Astrocyte (in vitro differentiated cells and primary cell): ENCODE measurements at regions not wholly inside any gene's neighbourhood (a gene's known extent, or its start where the extent isn't known, plus 50 kb on each side); places are given as distances from the start of the nearest gene placed in this dataset.

Source experiments
- DNase-seq: peaks from one replicate; pipeline ENCODE4 v3.0.0-alpha.2; 2010; ENCODE audit warnings: low read depth
- FAIRE-seq: peaks from 2 replicates; lab custom pipeline; 2011; peaks lifted over from hg19 to GRCh38; lab: Jason Lieb, UNC
- H2AFZ ChIP-seq: 2 replicates; pipeline ENCODE4 v1.6.0; 2012; ENCODE audit warnings: low read depth, low read length, inconsistent platforms
- H3K27ac ChIP-seq: 2 replicates; pipeline ENCODE4 v1.5.1; 2011; ENCODE audit warnings: low read depth, low read length, inconsistent platforms
- H3K27me3 ChIP-seq: 2 replicates; pipeline ENCODE4 v1.6.0; 2011; ENCODE audit warnings: low read length, inconsistent platforms; ENCODE audit not compliant: insufficient read depth
- H3K36me3 ChIP-seq: 2 replicates; pipeline ENCODE4 v1.5.1; 2011; ENCODE audit warnings: low read length, inconsistent platforms; ENCODE audit not compliant: insufficient read depth
- H3K4me1 ChIP-seq: 2 replicates; pipeline ENCODE4 v1.5.1; 2011; ENCODE audit warnings: low read length, inconsistent platforms; ENCODE audit not compliant: insufficient read depth
- H3K4me2 ChIP-seq: 2 replicates; pipeline ENCODE4 v1.6.0; 2012; ENCODE audit warnings: low read length, inconsistent platforms
- H3K4me3 ChIP-seq: 2 replicates; pipeline ENCODE4 v1.5.1; 2011; ENCODE audit warnings: low read depth, mild to moderate bottlenecking, low read length, inconsistent platforms; ENCODE audit not compliant: insufficient read depth
- H3K79me2 ChIP-seq: 2 replicates; pipeline ENCODE4 v1.6.0; 2012; ENCODE audit warnings: mild to moderate bottlenecking, low read length, inconsistent platforms; ENCODE audit not compliant: insufficient read depth
- H3K9ac ChIP-seq: 2 replicates; pipeline ENCODE4 v1.6.0; 2012; ENCODE audit warnings: mild to moderate bottlenecking, low read length, inconsistent platforms
- H3K9me3 ChIP-seq: 2 replicates; pipeline ENCODE4 v1.5.1; 2012; ENCODE audit warnings: low read depth, mild to moderate bottlenecking, low read length, inconsistent platforms; ENCODE audit not compliant: insufficient read depth
- H4K20me1 ChIP-seq: 2 replicates; pipeline ENCODE4 v1.6.0; 2012; ENCODE audit warnings: low read length, inconsistent platforms; ENCODE audit not compliant: insufficient read depth
- H3K27ac Mint-ChIP-seq: one replicate; pipeline ENCODE4 v1.8.0; 2021; ENCODE audit warnings: mild to moderate bottlenecking, mixed read lengths; ENCODE audit not compliant: unreplicated experiment
- H3K27me3 Mint-ChIP-seq: one replicate; pipeline ENCODE4 v1.8.0; 2021; ENCODE audit warnings: low read depth, mixed read lengths; ENCODE audit not compliant: unreplicated experiment
- H3K36me3 Mint-ChIP-seq: one replicate; pipeline ENCODE4 v1.8.0; 2021; ENCODE audit warnings: low read depth, mixed read lengths; ENCODE audit not compliant: unreplicated experiment
- H3K4me1 Mint-ChIP-seq: one replicate; pipeline ENCODE4 v1.8.0; 2021; ENCODE audit warnings: low read depth, mixed read lengths; ENCODE audit not compliant: unreplicated experiment
- H3K4me3 Mint-ChIP-seq: one replicate; pipeline ENCODE4 v1.8.0; 2021; ENCODE audit warnings: mild to moderate bottlenecking, moderate library complexity, mixed read lengths; ENCODE audit not compliant: unreplicated experiment
- H3K9me3 Mint-ChIP-seq: one replicate; pipeline ENCODE4 v1.8.0; 2021; ENCODE audit warnings: mild to moderate bottlenecking, mixed read lengths; ENCODE audit not compliant: unreplicated experiment
- EZH2 ChIP-seq: IDR thresholded peaks from 2 replicates; pipeline ENCODE4 v1.6.1; 2012; ENCODE audit warnings: mild to moderate bottlenecking, low read length, inconsistent platforms; ENCODE audit not compliant: insufficient read depth
- TF ChIP-seq, protein P1 (sequence below): IDR thresholded peaks from 2 replicates; pipeline ENCODE4 v1.5.1; 2011; ENCODE audit warnings: low read depth, mild to moderate bottlenecking, inconsistent platforms, low read length, moderate library complexity; ENCODE audit not compliant: insufficient read depth

DNA sequence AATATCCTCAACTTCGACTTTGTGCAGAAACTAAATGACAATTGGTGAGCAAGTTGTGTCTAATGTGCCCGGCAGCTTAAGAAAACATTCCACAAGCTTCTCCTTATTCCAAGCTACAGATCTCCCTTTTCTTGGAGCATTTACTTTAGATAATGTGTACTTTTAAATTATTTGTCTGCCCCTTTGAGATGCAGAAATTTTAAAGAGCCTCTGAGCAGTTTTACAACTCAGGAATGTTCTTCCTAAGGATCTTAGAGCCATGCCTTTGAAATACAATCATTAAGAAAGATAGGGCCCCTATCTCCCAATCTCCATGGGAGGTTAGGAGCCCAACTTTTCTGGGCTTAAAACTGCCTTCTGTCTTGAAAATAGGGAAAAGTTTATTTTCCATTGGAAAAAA lies 723.7 kb upstream of the COX7C start:
- Histone ChIP-seq H3K36me3 (no peaks in the 10 kb centered on the region), H3K9ac (no peak overlapping the region), H3K4me2 (no peak overlapping the region), H3K4me3 (no peak overlapping the region), H3K4me1 (no peaks in the 10 kb centered on the region), H4K20me1 (no peaks in the 10 kb centered on the region), H2AFZ (no peak overlapping the region), H3K79me2 (no peaks in the 10 kb centered on the region), H3K9me3 (no peaks in the 10 kb centered on the region), H3K27ac (no peak overlapping the region), H3K27me3 (no peaks in the 10 kb centered on the region)
- TF ChIP-seq, protein P1, sequence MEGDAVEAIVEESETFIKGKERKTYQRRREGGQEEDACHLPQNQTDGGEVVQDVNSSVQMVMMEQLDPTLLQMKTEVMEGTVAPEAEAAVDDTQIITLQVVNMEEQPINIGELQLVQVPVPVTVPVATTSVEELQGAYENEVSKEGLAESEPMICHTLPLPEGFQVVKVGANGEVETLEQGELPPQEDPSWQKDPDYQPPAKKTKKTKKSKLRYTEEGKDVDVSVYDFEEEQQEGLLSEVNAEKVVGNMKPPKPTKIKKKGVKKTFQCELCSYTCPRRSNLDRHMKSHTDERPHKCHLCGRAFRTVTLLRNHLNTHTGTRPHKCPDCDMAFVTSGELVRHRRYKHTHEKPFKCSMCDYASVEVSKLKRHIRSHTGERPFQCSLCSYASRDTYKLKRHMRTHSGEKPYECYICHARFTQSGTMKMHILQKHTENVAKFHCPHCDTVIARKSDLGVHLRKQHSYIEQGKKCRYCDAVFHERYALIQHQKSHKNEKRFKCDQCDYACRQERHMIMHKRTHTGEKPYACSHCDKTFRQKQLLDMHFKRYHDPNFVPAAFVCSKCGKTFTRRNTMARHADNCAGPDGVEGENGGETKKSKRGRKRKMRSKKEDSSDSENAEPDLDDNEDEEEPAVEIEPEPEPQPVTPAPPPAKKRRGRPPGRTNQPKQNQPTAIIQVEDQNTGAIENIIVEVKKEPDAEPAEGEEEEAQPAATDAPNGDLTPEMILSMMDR = no peak
- TF ChIP-seq EZH2 = no peak
- no peaks in the 10 kb centered on the region for H3K36me3 Mint-ChIP-seq
- no peak overlapping the region for H3K4me3 Mint-ChIP-seq
- no peaks in the 10 kb centered on the region for H3K9me3 Mint-ChIP-seq
- H3K4me1 Mint-ChIP-seq = no peaks in the 10 kb centered on the region
- FAIRE-seq (no peak), DNase-seq (no peak)
- H3K27me3 Mint-ChIP-seq = no peaks in the 10 kb centered on the region
- no peak overlapping the region for H3K27ac Mint-ChIP-seq

- H3K4me2 ChIP-seq = no peak overlapping the region
- DNase-seq (no peak), FAIRE-seq (no peak)
- H3K4me1 ChIP-seq = no peaks in the 10 kb centered on the region
- no peak overlapping the region for H2AFZ ChIP-seq
- no peak overlapping the region for H3K27ac ChIP-seq
- Mint-ChIP-seq H3K9me3 (no peaks in the 10 kb centered on the region), H3K36me3 (no peaks in the 10 kb centered on the region), H3K27ac (no peak overlapping the region), H3K4me3 (no peak overlapping the region), H3K4me1 (no peaks in the 10 kb centered on the region), H3K27me3 (no peaks in the 10 kb centered on the region)
- H3K9me3 ChIP-seq = no peaks in the 10 kb centered on the region
- H3K27me3 ChIP-seq = no peaks in the 10 kb centered on the region
- H4K20me1 ChIP-seq = no peaks in the 10 kb centered on the region
- H3K4me3 ChIP-seq = no peak overlapping the region
- no peaks in the 10 kb centered on the region for H3K36me3 ChIP-seq
- H3K79me2 ChIP-seq = no peaks in the 10 kb centered on the region
- TF ChIP-seq, protein P1 = no peak
- no peak for TF ChIP-seq EZH2
- H3K9ac ChIP-seq = no peak overlapping the region
Measured at GRCh38 chr5:85896514-85896913, 721.2 kb upstream of the COX7C start.

- no peaks in the 10 kb centered on the region for H3K4me1 Mint-ChIP-seq
- FAIRE-seq = no peak
- Histone ChIP-seq H3K4me2 (no peak overlapping the region), H3K4me3 (no peak overlapping the region), H3K36me3 (no peaks in the 10 kb centered on the region), H3K9ac (no peak overlapping the region), H3K9me3 (no peaks in the 10 kb centered on the region), H3K4me1 (no peaks in the 10 kb centered on the region), H2AFZ (no peak overlapping the region), H3K79me2 (no peaks in the 10 kb centered on the region), H3K27ac (no peak overlapping the region), H4K20me1 (no peaks in the 10 kb centered on the region), H3K27me3 (no peaks in the 10 kb centered on the region)
- no peaks in the 10 kb centered on the region for H3K27me3 Mint-ChIP-seq
- no peak overlapping the region for H3K27ac Mint-ChIP-seq
- no peak for DNase-seq
- H3K9me3 Mint-ChIP-seq = no peaks in the 10 kb centered on the region
- H3K36me3 Mint-ChIP-seq = no peaks in the 10 kb centered on the region
- H3K4me3 Mint-ChIP-seq = no peak overlapping the region
- no peak for TF ChIP-seq EZH2
- TF ChIP-seq, protein P1 = no peak
Measured at GRCh38 chr5:85906460-85906859, 711.3 kb upstream of the COX7C start.
